ENCODE measurements at regions not wholly inside any gene's neighbourhood (a gene's known extent, or its start where the extent isn't known, plus 50 kb on each side); places are given as distances from the start of the nearest gene placed in this dataset.

- WGBS, 2 donors: 91% methylated on average over 1 of the region's 1 CpG
- TF ChIP-seq CTCF (IDR thresholded peaks at IDR 0.05) (no peak), EP300 (IDR thresholded peaks at IDR 0.05) (no peak), POLR2A (IDR thresholded peaks at IDR 0.05) (no peak), POLR2AphosphoS5 (IDR thresholded peaks at IDR 0.05) (no peak)
- H3K27me3 ChIP-seq: no peaks in the 10 kb centered on the region
- no peak overlapping the region for H3K27ac ChIP-seq
- no peaks in the 10 kb centered on the region for H3K36me3 ChIP-seq
- H3K4me1 ChIP-seq: peaks cover 0 to 13% (median 2%) of the 10 kb centered on the region in 4 donors
- H3K4me3 ChIP-seq: no peak overlapping the region
- DNase-seq (no peak), ATAC-seq (ENCODE audit: low FRiP score in 2 of 2) (no peak)
- no peaks in the 10 kb centered on the region for H3K9me3 ChIP-seq
Observed at GRCh38 chr15:29532296-29532695, 262.7 kb upstream of the NSMCE3 start.

- H3K4me1 ChIP-seq: peaks cover 0 to 13% (median 2%) of the 10 kb centered on the region in 4 donors
- no peak for TF ChIP-seq CTCF (IDR thresholded peaks at IDR 0.05)
- H3K4me3 ChIP-seq: no peak overlapping the region
- no peaks in the 10 kb centered on the region for H3K27me3 ChIP-seq
- WGBS, 2 donors: 96% methylated on average over 9 of the region's 9 CpGs
- no peaks in the 10 kb centered on the region for H3K36me3 ChIP-seq
- no peak for DNase-seq
- H3K9me3 ChIP-seq: no peaks in the 10 kb centered on the region
- no peak overlapping the region for H3K27ac ChIP-seq
- no peak for ATAC-seq (ENCODE audit: low FRiP score in 2 of 2)
Observed at GRCh38 chr15:29530966-29531365, 261.3 kb upstream of the NSMCE3 start.

- H3K4me3 ChIP-seq: no peak overlapping the region
- DNase-seq: no peak
- H3K9me3 ChIP-seq: no peaks in the 10 kb centered on the region
- H3K27me3 ChIP-seq: no peaks in the 10 kb centered on the region
- 94 to 100% methylated on average over 3 of the region's 3 CpGs for WGBS, 2 donors
- no peak overlapping the region for H3K27ac ChIP-seq
- H3K36me3 ChIP-seq: no peaks in the 10 kb centered on the region
- TF ChIP-seq EP300 (IDR thresholded peaks at IDR 0.05) (no peak), CTCF (IDR thresholded peaks at IDR 0.05) (no peak), POLR2AphosphoS5 (IDR thresholded peaks at IDR 0.05) (no peak), POLR2A (IDR thresholded peaks at IDR 0.05) (no peak)
- H3K4me1 ChIP-seq: peaks cover 0 to 12% (median 2%) of the 10 kb centered on the region in 4 donors
- ATAC-seq (ENCODE audit: low FRiP score in 2 of 2): no peak
Observed at GRCh38 chr15:29529043-29529442, 259.4 kb upstream of the NSMCE3 start.

- no peak overlapping the region for H3K27ac ChIP-seq
- no peaks in the 10 kb centered on the region for H3K27me3 ChIP-seq
- no peaks in the 10 kb centered on the region for H3K9me3 ChIP-seq
- H3K4me1 ChIP-seq: peaks cover 0 to 4% (median 0%) of the 10 kb centered on the region in 4 donors
- DNase-seq (no peak), ATAC-seq (ENCODE audit: low FRiP score in 2 of 2) (no peak)
- no peak overlapping the region for H3K4me3 ChIP-seq
- no peaks in the 10 kb centered on the region for H3K36me3 ChIP-seq
- TF ChIP-seq EP300 (IDR thresholded peaks at IDR 0.05) (no peak), POLR2AphosphoS5 (IDR thresholded peaks at IDR 0.05) (no peak), POLR2A (IDR thresholded peaks at IDR 0.05) (no peak), CTCF (IDR thresholded peaks at IDR 0.05) (no peak)
- 55 to 70% methylated on average over 1 of the region's 1 CpG for WGBS, 2 donors
Observed at GRCh38 chr15:29528276-29528675, 258.7 kb upstream of the NSMCE3 start.

GRCh38 chr15:29526802-29527201, 257.2 kb upstream of the NSMCE3 start:
- Histone ChIP-seq H3K4me1 (no peaks in the 10 kb centered on the region), H3K27ac (no peak overlapping the region), H3K9me3 (no peaks in the 10 kb centered on the region), H3K4me3 (no peak overlapping the region), H3K36me3 (no peaks in the 10 kb centered on the region), H3K27me3 (no peaks in the 10 kb centered on the region)
- TF ChIP-seq POLR2A (IDR thresholded peaks at IDR 0.05) (no peak), EP300 (IDR thresholded peaks at IDR 0.05) (no peak), POLR2AphosphoS5 (IDR thresholded peaks at IDR 0.05) (no peak), CTCF (IDR thresholded peaks at IDR 0.05) (no peak)
- DNase-seq (no peak), ATAC-seq (ENCODE audit: low FRiP score in 2 of 2) (no peak)
- WGBS, 2 donors: 66 to 67% methylated on average over 5 of the region's 5 CpGs

Data from upper lobe of left lung (tissue), 6 donors.